ENCODE measurements at regions not wholly inside any gene's neighbourhood (a gene's known extent, or its start where the extent isn't known, plus 50 kb on each side); places are given as distances from the start of the nearest gene placed in this dataset.

GRCh38 chr4:131388277-131388676 lies 1760.8 kb upstream of the PCDH10 start:
- WGBS, 2 donors (ENCODE audit: low coverage in 1 of 2), result 27 to 39% methylated on average over 2 of the region's 2 CpGs
- Histone ChIP-seq H3K4me1 (no peaks in the 10 kb centered on the region), H3K27me3 (no peaks in the 10 kb centered on the region), H3K36me3 (no peaks in the 10 kb centered on the region), H3K9me3 (no peaks in the 10 kb centered on the region), H3K27ac (no peak overlapping the region), H3K4me3 (no peak overlapping the region)
- ATAC-seq, result no peak
- no peak for TF ChIP-seq EP300 (IDR thresholded peaks at IDR 0.05)
- TF ChIP-seq POLR2A (IDR thresholded peaks at IDR 0.05), result no peak
- TF ChIP-seq POLR2AphosphoS5 (IDR thresholded peaks at IDR 0.05), result no peak
- no peak for TF ChIP-seq CTCF (IDR thresholded peaks at IDR 0.05)

- no peak for ATAC-seq
- no peaks in the 10 kb centered on the region for H3K4me1 ChIP-seq
- H3K36me3 ChIP-seq, result no peaks in the 10 kb centered on the region
- 72 to 79% methylated on average over 3 to 8 of the region's 8 CpGs for WGBS, 2 donors (ENCODE audit: low coverage in 1 of 2)
- no peak for TF ChIP-seq CTCF (IDR thresholded peaks at IDR 0.05)
- no peak for TF ChIP-seq EP300 (IDR thresholded peaks at IDR 0.05)
- no peak for TF ChIP-seq POLR2AphosphoS5 (IDR thresholded peaks at IDR 0.05)
- TF ChIP-seq POLR2A (IDR thresholded peaks at IDR 0.05), result no peak
- H3K27ac ChIP-seq, result no peak overlapping the region
- peaks cover 0 to 8% (median 0%) of the 10 kb centered on the region in 3 donors for H3K9me3 ChIP-seq
- H3K4me3 ChIP-seq, result no peak overlapping the region
- no peaks in the 10 kb centered on the region for H3K27me3 ChIP-seq
These were observed 1741.0 kb upstream of the PCDH10 start for GRCh38 chr4:131408102-131408501.

GRCh38 chr4:131411393-131411792 lies 1737.7 kb upstream of the PCDH10 start:
- no peak overlapping the region for H3K4me3 ChIP-seq
- H3K27me3 ChIP-seq, result no peaks in the 10 kb centered on the region
- no peak for ATAC-seq
- H3K27ac ChIP-seq, result no peak overlapping the region
- no peaks in the 10 kb centered on the region for H3K4me1 ChIP-seq
- H3K9me3 ChIP-seq, result peaks cover 0 to 8% (median 0%) of the 10 kb centered on the region in 3 donors
- no peaks in the 10 kb centered on the region for H3K36me3 ChIP-seq
- 63 to 78% methylated on average over 1 of the region's 1 CpG for WGBS, 2 donors (ENCODE audit: low coverage in 1 of 2)
- TF ChIP-seq EP300 (IDR thresholded peaks at IDR 0.05) (no peak), POLR2AphosphoS5 (IDR thresholded peaks at IDR 0.05) (no peak), POLR2A (IDR thresholded peaks at IDR 0.05) (no peak), CTCF (IDR thresholded peaks at IDR 0.05) (no peak)

- no peak for ATAC-seq
- Histone ChIP-seq H3K27ac (no peak overlapping the region), H3K9me3 (peaks cover 0 to 13% (median 0%) of the 10 kb centered on the region in 3 donors), H3K4me1 (no peaks in the 10 kb centered on the region), H3K27me3 (no peaks in the 10 kb centered on the region), H3K4me3 (no peak overlapping the region), H3K36me3 (no peaks in the 10 kb centered on the region)
- TF ChIP-seq POLR2A (IDR thresholded peaks at IDR 0.05) (no peak), POLR2AphosphoS5 (IDR thresholded peaks at IDR 0.05) (no peak), EP300 (IDR thresholded peaks at IDR 0.05) (no peak), CTCF (IDR thresholded peaks at IDR 0.05) (no peak)
- 74 to 77% methylated on average over 3 of the region's 3 CpGs for WGBS, 2 donors (ENCODE audit: low coverage in 1 of 2)
These were observed 1729.9 kb upstream of the PCDH10 start for GRCh38 chr4:131419147-131419546.

GRCh38 chr4:131426023-131426758 lies 1722.9 kb upstream of the PCDH10 start:
- no peaks in the 10 kb centered on the region for H3K4me1 ChIP-seq
- H3K27me3 ChIP-seq, result no peaks in the 10 kb centered on the region
- no peak for TF ChIP-seq POLR2AphosphoS5 (IDR thresholded peaks at IDR 0.05)
- no peak for TF ChIP-seq POLR2A (IDR thresholded peaks at IDR 0.05)
- no peak for TF ChIP-seq CTCF (IDR thresholded peaks at IDR 0.05)
- TF ChIP-seq EP300 (IDR thresholded peaks at IDR 0.05), result no peak
- no peak for ATAC-seq
- no peak overlapping the region for H3K4me3 ChIP-seq
- no peaks in the 10 kb centered on the region for H3K9me3 ChIP-seq
- no peak overlapping the region for H3K27ac ChIP-seq
- WGBS, 2 donors (ENCODE audit: low coverage in 1 of 2), result 80 to 100% methylated on average over 3 of the region's 3 CpGs
- H3K36me3 ChIP-seq, result no peaks in the 10 kb centered on the region

Data from gastroesophageal sphincter (tissue), 4 donors.